ENCODE measurements at regions not wholly inside any gene's neighbourhood (a gene's known extent, or its start where the extent isn't known, plus 50 kb on each side); places are given as distances from the start of the nearest gene placed in this dataset.

- no peak for TF ChIP-seq YY1 (IDR thresholded peaks at IDR 0.05)
- TF ChIP-seq CTCF (IDR thresholded peaks at IDR 0.05; ENCODE audit: low read depth, low read length, missing input control), result no peak
- no peak for TF ChIP-seq FOXA1 (IDR thresholded peaks at IDR 0.05)
Observed at GRCh38 chr2:142190805-142191204, 60.0 kb upstream of the LRP1B start.
